GM12891 (cell line): ENCODE measurements at regions not wholly inside any gene's neighbourhood (a gene's known extent, or its start where the extent isn't known, plus 50 kb on each side); places are given as distances from the start of the nearest gene placed in this dataset.

Experiments
- PAX5 ChIP-seq: IDR thresholded peaks from 2 replicates; pipeline ENCODE4 v1.6.1; 2011; ENCODE audit warnings: low read length, moderate library complexity, mild to moderate bottlenecking; ENCODE audit not compliant: insufficient read depth, severe bottlenecking
- POLR2A ChIP-seq: IDR thresholded peaks from 2 replicates; pipeline ENCODE4 v1.6.1; 2011; ENCODE audit warnings: low read depth, low read length, control low read depth
- POLR2AphosphoS5 ChIP-seq: IDR thresholded peaks from 2 replicates; pipeline ENCODE4 v1.6.1; 2011; ENCODE audit warnings: low read depth, low read length, control low read depth
- SPI1 ChIP-seq: IDR thresholded peaks from 2 replicates; pipeline ENCODE4 v1.6.1; 2011; ENCODE audit warnings: low read depth, low read length, control low read depth
- TAF1 ChIP-seq: IDR thresholded peaks from 2 replicates; pipeline ENCODE4 v1.6.1; 2011; ENCODE audit warnings: low read depth, low read length, control low read depth

GRCh38 chr10:78909221-78909620, 159.5 kb upstream of the ZMIZ1 start:
- TF ChIP-seq POLR2A (no peak), POLR2AphosphoS5 (no peak), TAF1 (no peak), PAX5 (no peak), SPI1 (no peak)
